Kidney epithelial cell (primary cell): ENCODE measurements at regions not wholly inside any gene's neighbourhood (a gene's known extent, or its start where the extent isn't known, plus 50 kb on each side); places are given as distances from the start of the nearest gene placed in this dataset.

Experiments
- DNase-seq: peaks from one replicate; pipeline ENCODE4 v3.0.0-alpha.2; 2010; ENCODE audit warnings: low read depth
- H3K27me3 ChIP-seq: 2 replicates; pipeline ENCODE4 v1.6.0; 2011; ENCODE audit warnings: low read length; ENCODE audit not compliant: control insufficient read depth, insufficient read depth
- H3K36me3 ChIP-seq: 2 replicates; pipeline ENCODE4 v1.5.1; 2011; ENCODE audit warnings: low read length; ENCODE audit not compliant: control insufficient read depth, insufficient read depth
- H3K4me3 ChIP-seq: 2 replicates; pipeline ENCODE4 v1.5.1; 2011; ENCODE audit warnings: low read depth, mild to moderate bottlenecking, control low read depth, low read length
- CTCF ChIP-seq: IDR thresholded peaks from 2 replicates; pipeline ENCODE4 v1.5.1; 2011; ENCODE audit warnings: mild to moderate bottlenecking, moderate library complexity, low read length, control low read depth, inconsistent platforms; ENCODE audit not compliant: insufficient read depth, poor library complexity, severe bottlenecking

DNA sequence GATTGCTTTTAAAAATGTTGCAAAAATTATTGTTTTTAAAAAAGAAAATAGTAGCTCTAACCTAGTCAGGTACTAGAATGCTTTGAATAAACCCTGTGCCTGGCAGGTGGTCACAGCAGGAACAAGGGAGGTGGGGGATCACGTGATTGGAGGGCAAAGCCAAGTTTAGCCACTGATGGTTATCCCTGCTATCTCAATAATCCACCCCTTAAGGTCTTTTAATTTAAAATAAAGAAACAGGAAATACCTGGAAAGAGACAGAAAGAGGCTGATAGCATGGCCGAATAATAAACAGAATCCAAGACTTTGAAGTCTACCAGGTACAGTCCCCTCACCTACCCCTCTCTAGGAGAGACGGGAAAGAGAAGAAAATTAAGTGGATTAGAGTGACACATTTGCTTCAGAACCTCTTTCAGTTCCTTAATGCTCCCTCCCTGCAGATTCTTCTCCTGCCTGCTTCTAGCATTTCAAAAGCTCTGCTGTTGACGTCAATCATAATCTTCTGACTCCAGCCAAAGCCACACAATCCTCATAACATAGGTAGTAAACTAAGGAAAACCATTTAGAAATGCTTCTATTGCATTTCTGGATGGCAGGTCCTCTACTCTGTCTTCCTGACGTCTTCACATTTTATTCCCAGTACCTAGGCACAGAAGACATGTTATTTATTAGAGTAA, 303.4 kb upstream of the MME start:
- Histone ChIP-seq H3K36me3 (no peaks in the 10 kb centered on the region), H3K4me3 (no peak overlapping the region), H3K27me3 (no peaks in the 10 kb centered on the region)
- DNase-seq: no peak
- TF ChIP-seq CTCF: no peak

- no peak for DNase-seq
- H3K36me3 ChIP-seq: no peaks in the 10 kb centered on the region
- no peak for TF ChIP-seq CTCF
- H3K27me3 ChIP-seq: no peaks in the 10 kb centered on the region
- H3K4me3 ChIP-seq: no peak overlapping the region
Observed at GRCh38 chr3:154775821-154776548, 304.1 kb upstream of the MME start.

DNA sequence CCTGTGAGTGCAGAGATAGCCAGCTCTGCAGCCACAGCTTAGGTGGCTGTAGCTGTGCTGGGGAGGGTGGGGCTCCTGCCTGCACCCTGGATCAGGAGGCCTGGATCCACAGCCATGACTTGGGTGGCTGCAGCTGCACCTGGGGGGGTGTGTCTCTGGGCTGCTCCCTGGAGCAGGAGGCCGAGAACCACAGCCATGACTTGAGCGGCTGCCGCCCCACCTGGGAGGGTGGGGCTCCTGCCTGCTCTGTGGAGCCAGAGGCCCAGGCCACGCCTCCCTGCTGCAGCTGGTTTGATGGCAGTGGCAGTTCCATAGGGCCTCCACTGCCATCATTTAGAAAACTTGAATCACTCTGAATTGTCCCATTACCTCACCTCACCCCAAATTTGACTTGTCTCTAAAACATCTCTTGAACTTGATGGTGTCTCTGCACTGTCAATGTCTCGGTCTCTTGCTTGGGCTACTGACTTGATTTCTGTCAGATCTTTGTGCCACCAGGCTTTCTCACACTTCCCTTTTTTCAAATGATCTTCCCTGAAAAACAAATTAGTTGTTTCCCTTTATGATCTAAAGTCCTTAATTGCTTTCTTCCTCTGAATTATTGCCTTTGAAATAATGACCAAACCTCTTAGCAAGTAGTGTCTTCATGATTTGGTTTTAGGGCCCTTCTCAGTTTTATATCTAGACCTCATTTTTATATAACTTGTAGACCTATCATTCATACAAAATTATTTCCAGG, 313.2 kb upstream of the MME start:
- Histone ChIP-seq H3K36me3 (no peaks in the 10 kb centered on the region), H3K4me3 (no peak overlapping the region), H3K27me3 (no peaks in the 10 kb centered on the region)
- TF ChIP-seq CTCF: no peak
- DNase-seq: no peak

DNA sequence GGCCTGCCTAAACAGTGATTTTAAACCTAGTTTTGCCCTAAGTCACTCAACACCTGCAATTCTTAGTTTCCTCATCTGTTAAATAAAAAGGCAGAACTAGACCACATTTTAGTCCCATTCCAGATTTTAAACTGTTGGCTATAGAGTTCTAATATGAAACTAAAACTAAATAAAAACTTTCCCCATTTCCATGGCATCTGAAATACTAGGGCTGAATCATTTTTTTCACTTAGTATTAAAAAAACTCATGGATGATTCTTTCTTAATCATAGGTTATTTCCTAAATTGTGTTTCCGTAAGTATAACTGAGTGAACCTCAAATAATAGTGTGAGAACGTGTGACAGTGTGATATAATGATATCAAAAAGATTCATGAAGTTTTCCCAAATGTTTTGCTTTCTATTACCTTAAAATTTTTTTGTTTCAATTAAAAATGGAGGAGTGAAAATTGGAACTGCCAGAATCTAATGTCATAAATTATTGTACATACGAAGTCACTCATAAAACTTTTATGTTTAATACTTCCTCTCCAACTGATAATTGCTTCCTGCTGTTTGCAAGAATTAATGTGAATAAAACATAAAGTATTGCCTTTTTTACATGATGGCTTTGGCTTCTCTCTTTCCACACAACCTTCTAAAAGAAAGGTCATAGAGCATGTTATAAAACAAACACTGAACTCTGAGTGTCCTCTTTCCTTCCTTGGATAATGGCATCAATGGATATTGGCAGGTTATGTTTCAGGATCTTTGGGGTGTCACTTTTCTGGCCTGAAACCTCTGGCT, 315.1 kb upstream of the MME start:
- TF ChIP-seq CTCF: no peak
- Histone ChIP-seq H3K36me3 (no peaks in the 10 kb centered on the region), H3K4me3 (no peak overlapping the region), H3K27me3 (no peaks in the 10 kb centered on the region)
- no peak for DNase-seq

DNA sequence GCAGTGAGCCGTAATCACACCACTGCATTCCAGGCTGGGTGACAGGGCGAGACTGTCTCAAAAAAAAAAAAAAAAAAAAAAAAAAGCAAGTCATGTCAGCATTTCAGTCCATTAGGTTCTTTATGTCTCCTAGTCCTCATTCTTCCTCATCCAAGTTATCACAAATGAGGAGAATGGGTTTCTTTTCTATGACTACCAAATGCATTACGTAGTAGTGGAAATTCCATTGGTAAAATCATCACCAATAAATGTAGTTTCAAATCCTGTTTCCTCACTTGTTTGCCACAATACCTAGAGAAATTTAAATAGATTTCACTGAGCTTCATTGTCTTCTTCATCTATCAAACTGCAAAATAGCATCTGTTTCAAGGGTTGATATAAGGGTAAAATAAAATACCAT, 317.6 kb upstream of the MME start:
- Histone ChIP-seq H3K27me3 (no peaks in the 10 kb centered on the region), H3K36me3 (no peaks in the 10 kb centered on the region), H3K4me3 (no peak overlapping the region)
- no peak for DNase-seq
- no peak for TF ChIP-seq CTCF
